Transverse colon (tissue), 4 donors: ENCODE measurements at regions not wholly inside any gene's neighbourhood (a gene's known extent, or its start where the extent isn't known, plus 50 kb on each side); places are given as distances from the start of the nearest gene placed in this dataset.

Source experiments
- CTCF ChIP-seq, 5 experiments: fragments of 200-600 bp in 3 of 5; fragments of 450-650 bp in 2 of 5; sonication (generic) in 3 of 5; IDR thresholded peaks; 1 replicate in 2 of 5; 2 replicates in 3 of 5; pipeline ENCODE4 v1.5.1; 2016 to 2017; ENCODE audit warnings: antibody characterized with exemption in 5 of 5, inconsistent platforms in 3 of 5, mild to moderate bottlenecking in 2 of 5, moderate library complexity in 1 of 5
- POLR2AphosphoS5 ChIP-seq, 3 donors: sonication (generic); formaldehyde crosslinking; IDR thresholded peaks; one replicate each; pipeline ENCODE4 v1.6.1; 2016; ENCODE audit warnings: antibody characterized with exemption in 3 of 3

- TF ChIP-seq CTCF (IDR thresholded peaks at IDR 0.05) (no peak), POLR2AphosphoS5 (IDR thresholded peaks at IDR 0.05) (no peak)
These were observed 757.1 kb upstream of the ADGRL3 start for GRCh38 chr4:60443068-60443467.
